ENCODE measurements at regions not wholly inside any gene's neighbourhood (a gene's known extent, or its start where the extent isn't known, plus 50 kb on each side); places are given as distances from the start of the nearest gene placed in this dataset.

DNA sequence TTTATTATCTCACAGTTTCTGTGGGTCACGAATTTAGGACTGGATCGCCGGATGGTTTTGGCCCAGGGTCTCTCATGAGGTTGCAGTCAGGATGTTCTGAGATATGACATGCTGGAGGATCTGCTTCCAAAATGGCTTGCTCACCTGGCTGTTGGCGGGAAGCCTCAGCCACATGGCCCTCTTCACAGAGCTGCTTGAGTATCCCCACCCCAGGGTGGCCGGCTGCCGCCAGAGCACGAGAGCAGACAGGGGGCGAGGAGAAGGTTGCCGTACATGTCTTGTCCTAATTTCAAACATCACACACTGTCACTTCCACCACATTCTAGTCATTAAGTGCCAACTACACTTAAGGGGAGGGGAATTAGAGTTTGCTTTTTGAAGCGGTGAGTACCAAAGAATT is 365.8 kb downstream of the FGFR2 start:
- no peak for DNase-seq (ENCODE audit: low read depth in 3 of 3)

DNA sequence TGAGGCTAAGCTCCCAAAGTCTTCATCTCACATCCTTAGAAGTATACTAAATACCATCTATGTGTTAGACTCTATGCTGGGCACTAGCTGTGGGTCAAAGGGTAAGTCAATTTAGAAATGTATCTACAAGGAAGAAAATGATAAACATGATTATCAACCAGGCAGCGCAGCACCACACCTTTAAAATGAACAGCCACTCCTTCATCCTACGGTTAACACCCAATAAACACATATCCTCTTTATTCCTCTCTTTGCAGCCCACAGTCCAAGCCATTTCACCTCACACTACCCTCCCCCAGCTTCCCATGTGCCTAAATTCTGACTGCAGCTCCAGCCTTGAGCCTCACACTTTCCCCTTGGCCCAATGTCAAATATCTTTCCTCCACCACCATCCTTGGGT is 362.6 kb downstream of the FGFR2 start:
- no peak for DNase-seq (ENCODE audit: low read depth in 3 of 3)

DNA sequence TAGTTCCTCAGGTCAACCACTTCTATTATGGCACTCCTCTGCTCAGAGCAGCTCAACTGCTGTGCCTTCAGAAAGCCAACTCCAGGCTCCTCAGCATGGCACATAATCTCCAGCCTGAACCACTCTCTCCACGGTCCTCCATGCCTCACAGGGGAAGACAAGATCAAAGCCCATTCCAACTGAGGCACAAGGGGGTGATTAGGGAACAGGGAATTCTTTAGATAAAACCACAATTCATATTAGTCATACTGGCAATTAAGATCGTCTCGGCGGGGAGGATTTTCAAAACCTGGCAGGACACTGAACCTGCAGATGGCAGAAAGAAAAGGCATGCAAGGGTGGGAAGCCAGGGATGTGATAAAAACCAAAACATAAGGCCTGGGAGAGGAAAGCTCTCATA is 361.6 kb downstream of the FGFR2 start:
- DNase-seq (ENCODE audit: low read depth in 3 of 3) = no peak

DNA sequence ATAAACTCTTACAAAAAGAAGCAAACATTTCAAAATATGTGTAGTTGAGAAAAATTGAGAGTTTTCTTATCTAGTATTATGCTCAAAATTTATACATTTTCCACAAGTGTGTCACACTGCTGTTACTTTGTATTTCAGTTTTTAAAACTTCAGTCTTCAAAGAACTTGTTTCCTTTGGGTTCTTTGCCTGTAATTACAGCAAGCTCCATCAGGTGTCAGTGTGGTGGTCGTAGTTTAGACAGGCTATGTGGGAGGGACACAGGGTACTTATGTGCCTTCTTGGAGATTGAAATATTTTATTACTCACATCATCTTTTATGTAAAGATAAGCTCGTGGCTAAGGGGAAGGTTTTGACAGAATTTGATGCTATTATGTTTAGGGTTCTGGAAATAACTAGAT is 360.5 kb downstream of the FGFR2 start:
- no peak for DNase-seq (ENCODE audit: low read depth in 3 of 3)

DNA sequence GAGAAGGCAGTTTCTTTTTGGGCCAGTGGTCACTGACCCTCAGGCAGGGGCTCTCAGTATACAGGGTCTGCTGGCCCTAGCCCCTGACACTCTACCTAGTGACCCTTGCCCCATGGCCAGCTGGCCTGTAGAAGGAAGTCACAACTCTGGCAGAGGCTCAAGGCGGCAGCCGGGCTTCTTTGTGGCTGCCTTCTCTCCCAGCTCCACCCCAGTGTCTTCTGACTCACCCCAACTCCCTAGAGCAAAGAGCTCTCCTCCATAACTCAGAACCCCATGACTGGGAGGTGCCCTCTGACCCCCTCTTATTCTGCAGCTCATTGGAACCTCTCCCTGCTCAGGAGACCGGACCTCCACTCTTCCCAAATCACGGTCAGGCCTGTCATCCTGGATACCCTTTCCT is 358.2 kb downstream of the FGFR2 start:
- DNase-seq (ENCODE audit: low read depth in 3 of 3) = no peak

DNA sequence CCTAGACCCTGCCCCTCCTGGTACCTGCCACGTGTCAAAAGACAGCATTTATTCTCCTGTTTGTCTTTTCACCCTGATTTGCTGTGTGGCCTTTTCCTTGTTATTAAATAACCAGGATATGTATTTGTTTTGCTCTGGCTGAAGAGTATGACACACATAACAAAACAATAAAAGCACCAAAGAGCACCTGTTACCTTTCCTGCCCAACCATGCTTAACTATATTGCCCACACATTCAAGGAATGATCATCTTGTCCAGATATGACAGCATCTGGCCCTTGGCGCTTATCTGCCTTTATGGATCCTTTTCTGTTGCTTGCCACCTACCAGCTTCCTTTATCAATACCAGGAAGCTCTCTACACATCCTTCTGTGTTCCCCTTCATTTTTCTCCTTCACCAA is 357.7 kb downstream of the FGFR2 start:
- DNase-seq (ENCODE audit: low read depth in 3 of 3) = no peak

DNA sequence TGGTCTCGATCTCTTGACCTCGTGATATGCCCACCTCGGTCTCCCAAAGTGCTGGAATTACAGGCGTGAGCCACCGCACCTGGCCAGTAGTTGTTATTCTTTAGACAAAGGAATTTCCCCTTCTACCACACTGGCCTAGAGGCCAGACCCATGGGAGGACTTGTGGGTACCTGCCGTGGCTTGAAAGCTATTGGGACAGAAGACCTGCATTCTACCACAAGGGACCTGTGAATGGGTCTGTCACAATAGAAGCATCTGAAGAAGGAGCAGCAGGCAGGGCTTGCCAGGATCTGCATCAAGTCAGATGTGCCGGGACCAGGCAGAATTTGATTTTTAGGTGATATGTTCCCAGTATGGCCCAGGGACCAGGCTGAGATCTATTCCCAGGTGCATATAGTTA is 356.9 kb downstream of the FGFR2 start:
- no peak for DNase-seq (ENCODE audit: low read depth in 3 of 3)

DNA sequence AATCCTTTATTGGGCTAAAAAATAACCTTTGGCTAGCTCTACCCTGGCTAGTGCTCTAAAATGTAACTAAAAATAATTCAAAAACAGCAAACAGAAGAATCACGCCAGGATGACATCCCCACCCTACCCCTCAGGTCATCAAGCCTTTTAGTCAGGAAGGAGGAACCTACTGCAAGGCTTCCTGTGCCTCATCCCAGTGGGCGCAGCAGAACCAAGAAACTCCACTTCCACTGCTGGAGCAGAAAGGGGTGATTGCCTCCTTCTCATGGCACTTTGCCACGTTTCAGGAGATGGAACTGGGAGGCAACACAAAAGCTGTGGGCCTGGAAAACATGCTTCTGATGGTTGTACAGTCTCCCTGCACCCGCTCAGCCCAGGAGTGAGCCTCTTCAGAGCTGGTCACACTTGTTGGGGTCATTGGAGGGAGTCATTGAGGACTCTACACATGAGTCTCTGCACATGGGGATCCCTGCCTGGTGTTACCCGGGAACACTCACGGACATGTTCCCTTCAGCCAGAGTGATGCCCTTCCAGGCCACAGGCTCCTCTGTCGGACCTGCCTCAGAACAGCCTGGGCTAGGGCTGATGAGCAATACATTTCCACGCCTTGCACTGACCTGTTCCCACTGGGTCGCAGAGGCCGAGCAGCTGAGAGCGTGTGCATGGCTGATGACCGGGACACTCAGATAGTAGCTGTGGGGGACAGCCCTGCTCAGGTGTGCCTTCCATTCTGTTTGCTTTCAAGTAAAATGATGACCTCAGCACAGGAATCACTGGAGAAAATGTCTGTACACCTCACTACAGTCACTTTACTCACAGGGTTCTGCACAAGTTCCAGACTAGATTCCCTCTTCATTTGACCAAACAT is 355.3 kb downstream of the FGFR2 start:
- no peak for DNase-seq (ENCODE audit: low read depth in 3 of 3)

DNA sequence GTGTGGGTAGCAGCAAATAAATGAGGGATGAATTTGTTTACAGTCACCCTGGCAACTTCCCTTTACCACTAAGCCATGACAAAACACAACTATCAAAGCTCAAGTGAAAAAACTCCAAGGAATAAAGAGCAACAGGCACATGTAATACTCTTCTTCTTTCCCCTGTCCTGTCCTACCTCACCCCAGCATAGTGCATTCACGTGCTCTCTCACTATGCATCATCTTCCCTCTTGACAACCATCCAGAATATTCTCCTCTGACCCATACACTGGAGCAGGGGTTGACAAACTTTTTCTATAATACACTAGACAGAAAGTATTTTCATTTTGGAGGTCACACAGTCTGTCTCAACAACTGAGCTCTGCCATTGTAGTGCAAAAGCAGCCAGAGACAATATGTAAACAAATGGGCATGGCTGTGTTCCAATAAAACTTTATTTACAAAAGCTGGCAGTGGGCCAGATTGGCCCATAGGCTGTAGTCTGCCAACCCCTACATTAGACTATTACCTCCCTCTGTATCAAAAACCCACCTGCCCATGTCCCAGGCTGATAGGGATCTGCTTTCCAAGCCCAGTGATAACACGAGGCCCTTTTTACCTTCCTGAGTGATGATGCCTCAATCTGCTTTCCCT is 354.5 kb downstream of the FGFR2 start:
- no peak for DNase-seq (ENCODE audit: low read depth in 3 of 3)

DNA sequence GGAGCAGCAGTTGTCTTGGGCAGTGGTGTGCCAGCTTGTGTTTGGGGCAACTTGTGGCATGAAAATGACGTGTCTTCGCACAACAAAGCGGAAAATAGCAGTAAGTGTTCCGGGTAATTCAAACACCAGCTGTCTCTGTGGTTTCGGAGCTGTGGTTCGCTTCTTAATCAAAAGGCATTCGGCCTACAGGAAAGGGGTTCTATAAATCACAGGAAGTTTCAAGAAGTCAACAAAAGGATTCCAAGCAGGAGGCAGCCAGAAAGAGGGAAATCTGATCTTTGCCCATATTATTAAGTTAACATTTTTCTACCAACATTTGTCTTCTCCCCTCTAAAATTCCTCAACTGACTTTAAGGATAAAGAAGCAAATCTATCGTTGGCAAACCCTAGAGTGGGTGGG is 353.4 kb downstream of the FGFR2 start:
- DNase-seq (ENCODE audit: low read depth in 3 of 3) = no peak

DNA sequence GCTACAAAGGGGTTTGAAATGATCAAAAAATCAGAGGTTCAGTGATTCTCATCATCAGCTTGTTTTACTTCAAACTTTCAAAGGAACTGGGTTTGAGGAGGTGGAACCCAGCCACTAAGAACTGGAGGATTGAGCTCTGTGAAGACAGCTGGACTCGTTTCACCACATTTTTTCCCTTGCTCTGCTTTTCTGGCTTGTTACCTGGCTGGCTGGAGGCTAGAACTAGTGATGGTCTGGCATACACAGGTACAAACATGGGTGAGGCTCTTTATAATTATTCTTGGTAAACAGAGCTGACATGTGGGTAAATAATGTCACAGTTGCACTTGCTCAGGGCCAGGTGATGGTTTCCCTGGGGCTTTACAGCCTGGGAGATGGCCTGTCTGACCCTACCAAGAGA is 352.5 kb downstream of the FGFR2 start:
- no peak for DNase-seq (ENCODE audit: low read depth in 3 of 3)

DNA sequence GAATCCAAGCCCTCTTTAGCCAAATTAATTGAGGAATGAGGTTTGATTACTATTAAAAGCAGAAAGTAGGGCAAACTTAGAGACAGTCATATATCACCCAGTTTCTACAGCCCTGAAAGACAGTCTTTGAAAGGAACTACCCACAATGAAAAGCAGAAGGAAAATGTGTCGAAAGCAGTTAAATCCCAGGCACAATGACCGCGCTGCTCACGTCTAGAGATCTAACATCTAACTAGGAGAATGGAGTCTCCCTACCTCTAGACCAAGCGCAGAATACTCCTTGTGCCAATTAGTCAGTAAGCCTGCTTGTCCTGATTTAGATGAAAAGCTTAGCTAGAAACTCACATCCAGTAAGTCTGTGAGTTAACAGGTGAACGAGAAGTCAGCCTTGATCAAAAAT is 350.0 kb downstream of the FGFR2 start:
- no peak for DNase-seq (ENCODE audit: low read depth in 3 of 3)

DNA sequence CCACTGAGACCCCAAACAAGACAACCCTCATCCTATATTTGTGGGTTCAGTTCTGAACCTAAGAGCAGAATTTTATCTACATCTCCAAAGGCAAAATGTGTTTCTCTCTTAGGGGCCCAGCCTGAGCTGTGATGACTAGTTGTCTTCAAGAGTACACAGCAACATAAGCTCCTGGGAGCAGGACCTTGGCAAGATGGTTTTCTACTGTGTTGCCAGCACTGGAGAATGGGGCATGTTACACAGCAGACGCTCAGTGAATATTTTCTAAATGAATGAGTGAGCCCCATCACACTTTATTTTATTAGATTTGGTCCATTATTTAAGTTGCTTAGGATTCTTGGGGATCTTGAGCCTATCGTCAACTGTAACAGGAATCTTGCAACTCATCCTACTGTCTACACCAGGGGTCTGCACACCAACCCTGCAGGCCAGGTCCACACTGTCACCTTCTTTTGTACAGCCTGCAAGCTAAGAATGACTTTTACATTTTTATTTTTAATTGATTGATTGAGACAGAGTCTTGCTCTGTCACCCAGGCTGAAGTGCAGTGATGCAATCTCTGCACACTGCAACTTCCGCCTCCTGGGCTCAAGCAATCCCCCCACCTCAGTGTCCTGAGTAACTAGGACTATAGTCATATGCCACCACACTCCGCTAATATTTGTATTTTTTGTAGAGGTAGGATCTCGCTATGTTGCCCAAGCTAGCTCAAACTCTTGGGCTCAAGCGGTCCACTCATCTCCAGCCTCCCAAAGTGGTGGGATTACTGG is 347.1 kb downstream of the FGFR2 start:
- no peak for DNase-seq (ENCODE audit: low read depth in 3 of 3)

DNA sequence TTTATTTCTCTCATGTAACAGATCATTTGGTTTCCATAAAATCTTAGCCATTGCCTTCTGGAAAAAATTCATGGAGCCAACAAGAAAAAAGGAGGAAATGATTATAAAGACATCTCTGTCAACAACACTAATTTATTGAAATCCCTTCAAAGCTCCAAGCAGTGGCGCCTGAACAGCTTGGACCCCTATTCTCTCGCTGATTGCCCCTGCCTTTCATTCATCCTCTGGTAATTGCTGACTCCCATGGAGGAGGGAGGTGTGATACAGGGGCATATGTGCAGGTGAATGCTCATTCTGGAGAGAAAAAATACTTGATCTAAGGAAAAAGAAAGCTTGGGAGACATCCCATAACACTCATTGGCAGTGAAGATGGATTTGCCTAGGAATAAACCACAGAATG is 345.5 kb downstream of the FGFR2 start:
- no peak for DNase-seq (ENCODE audit: low read depth in 3 of 3)

DNA sequence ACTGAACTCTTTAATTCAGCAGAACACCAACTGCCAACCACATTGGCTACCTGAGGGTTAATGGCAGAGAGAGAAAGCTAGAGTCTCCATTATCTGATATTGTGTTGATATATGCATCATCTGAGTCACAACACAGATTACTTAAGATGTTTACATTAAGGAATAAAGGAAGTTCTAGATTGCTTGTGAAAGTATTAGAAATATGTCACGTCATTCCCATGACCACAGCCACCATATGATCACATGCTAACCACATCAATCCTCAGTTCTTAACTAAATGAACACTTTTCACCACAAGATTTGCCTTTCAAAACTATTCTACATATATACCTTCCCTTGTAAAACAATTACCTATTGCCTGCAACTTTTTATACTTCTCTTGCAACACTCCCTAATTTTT is 337.9 kb downstream of the FGFR2 start:
- DNase-seq (ENCODE audit: low read depth in 3 of 3) = no peak

DNA sequence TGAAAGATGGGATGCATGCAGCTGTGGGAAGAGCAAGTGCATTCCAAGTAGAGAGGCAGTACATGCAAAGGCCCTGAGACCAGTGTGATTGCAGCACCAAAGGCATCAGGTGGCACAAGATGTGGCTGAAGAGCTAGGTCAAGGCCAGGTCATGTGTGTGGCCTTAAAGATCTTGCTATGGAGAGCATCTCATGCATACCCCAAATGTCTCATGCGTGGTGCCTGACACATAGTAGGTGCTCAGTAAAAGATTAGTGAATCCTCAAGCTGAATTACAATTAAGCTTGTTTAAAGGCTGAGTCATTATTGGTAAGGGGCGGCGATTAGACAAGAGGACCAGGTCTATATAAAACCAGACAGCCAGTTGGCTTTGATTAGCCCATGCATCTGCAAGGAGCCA is 336.6 kb downstream of the FGFR2 start:
- DNase-seq (ENCODE audit: low read depth in 3 of 3) = no peak

DNA sequence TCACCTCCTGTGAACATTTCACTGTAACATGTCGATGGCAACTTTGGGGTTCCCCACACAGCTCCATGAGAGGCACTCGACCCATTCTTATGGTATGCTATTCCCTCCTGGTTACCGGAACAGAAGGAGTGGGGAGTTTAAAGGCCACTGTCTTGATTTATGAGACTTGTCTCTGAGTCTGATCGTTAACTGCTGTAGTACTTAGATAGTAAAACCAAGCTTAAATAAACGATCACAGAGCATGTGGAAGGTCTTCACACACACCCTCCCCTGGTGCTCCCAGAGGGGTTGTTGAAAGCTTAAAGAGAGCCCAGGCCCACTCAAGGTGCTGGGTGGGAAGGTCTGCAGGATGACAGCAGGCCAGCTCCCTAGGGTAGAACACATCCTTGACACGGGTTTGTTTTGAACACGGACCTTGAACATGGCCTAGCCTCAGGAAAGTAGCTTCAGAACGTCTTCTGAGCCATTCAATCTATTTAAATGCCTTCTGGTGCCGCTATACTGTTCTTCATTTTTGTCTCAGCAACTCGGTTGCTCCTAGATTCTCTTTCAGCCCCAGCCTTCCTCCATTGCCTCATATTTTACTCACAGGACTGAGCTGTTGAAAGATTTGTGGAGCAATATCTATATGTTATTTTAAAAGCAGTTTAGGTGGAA is 335.3 kb downstream of the FGFR2 start:
- DNase-seq (ENCODE audit: low read depth in 3 of 3) = no peak

DNA sequence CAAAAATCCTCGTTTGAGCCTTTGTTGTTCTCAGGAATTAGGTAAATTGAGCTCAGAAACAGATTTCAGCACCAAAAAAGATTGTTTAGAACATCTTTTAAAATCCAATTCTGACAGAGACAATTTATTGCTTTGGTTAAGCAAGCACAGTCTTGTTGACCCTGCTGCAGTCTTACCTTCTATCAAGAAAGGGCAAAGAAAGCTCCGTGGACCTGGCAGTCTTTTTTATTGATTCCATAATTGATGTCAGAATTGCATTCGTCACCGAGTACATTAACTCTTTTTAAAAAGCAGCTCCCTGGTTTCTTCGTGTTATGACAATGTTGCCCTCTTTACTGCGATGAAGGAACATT is 334.8 kb downstream of the FGFR2 start:
- no peak for DNase-seq (ENCODE audit: low read depth in 3 of 3)

DNA sequence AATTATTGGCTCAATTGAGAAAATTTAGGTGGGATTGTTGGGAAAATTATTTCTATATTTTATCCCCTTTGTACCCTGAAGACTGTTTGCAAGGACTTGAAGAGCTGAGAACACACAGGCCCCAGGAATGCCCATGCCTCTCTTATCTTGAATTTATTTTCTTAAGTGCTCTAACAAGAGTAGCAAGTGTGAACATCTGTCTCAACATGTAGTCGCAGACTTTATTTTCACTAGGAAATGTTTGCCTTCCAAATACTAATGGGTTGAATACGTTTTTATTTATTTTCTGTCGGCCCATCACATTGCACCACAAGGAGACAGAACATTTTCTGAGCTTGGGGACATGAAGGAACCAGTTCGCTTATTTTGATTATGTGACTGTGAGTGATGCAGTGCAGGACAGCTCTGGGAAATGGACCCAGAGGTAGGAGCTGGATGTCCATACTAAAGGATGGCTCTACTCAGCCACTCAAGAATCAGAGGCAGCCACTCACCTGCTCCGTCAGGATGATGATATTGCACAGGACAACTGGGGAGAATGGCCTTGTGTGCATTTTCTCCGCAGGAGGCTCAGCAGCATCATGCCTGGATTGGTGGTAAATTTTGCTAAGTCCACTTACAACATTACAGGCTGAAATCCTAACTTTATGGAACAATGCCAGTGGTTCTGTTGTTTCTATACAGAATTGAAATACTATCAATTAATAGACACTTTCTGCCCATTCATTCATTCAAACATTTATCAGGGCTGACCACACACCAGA is 332.7 kb downstream of the FGFR2 start:
- DNase-seq (ENCODE audit: low read depth in 3 of 3) = no peak

DNA sequence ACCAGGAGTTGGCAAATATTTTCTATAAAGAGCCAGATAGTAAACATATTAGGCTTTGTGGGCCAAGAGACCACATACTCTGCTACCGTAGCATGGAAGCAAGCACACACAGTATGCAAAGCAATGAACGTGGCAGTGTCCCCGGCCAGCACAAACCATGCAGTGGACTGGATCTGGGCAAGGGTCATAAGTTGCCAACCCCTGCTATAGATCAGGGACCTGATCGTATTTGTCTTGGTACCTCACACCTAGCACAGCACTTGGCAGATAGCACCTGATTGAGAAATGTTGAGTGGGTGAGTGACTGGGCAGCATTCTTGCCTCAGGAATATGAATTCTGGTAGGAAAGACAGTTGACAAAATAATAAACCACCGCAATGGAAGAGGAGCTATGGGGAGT is 331.9 kb downstream of the FGFR2 start:
- DNase-seq (ENCODE audit: low read depth in 3 of 3) = no peak

DNA sequence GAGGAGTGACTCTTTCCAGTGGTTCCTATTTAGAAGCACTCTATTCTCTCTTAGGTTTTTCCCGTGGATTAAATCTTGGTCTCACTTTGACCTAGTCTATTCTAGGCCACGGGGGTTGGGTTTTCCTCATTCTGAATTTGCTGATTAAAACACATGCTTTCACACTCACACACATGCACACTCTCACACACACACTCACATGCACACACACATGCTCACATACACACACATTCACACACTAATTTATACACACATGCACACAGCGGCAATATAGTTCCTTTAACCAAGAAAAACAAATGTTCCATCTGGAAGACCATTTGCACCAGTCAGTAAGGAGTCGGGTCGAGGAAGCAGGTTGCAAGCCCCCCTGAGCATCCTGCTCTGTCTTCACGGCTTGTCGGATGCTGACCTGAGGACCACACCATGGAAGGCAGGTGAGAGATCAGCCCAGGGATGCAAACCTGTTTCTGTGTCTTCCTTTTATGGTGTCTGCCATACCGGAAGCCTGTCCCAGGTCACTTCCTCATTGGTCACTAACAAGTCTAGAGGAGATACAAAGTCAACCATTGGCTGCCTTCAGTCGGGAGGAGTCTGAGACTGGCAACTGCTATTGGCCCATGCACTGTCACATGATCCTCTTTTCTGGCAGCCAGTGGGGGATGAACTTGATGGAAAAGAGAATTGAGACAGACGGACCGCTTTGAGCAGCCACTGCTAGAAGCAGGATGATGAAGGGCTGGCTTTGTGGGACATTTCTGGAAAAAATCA is 330.8 kb downstream of the FGFR2 start:
- no peak for DNase-seq (ENCODE audit: low read depth in 3 of 3)

Data from stimulated activated CD4-positive, alpha-beta T cell treated with anti-CD3 and anti-CD28 coated beads, TNF-alpha, amount 100 ng/mL, for 4 hours (primary cell).